ENCODE measurements at regions not wholly inside any gene's neighbourhood (a gene's known extent, or its start where the extent isn't known, plus 50 kb on each side); places are given as distances from the start of the nearest gene placed in this dataset.

GRCh38 chr5:155978850-155979249 lies 348.1 kb upstream of the SGCD start:
- DNase-seq (ENCODE audit: low read depth) = no peak
- TF ChIP-seq CTCF (IDR thresholded peaks at IDR 0.05; ENCODE audit: low read depth, low read length, missing control alignments) = no peak
- no peak overlapping the region for H3K4me3 ChIP-seq (ENCODE audit: low read depth, low read length)
- in situ Hi-C loops (cut with HindIII; ENCODE audit: low sequenced_read_pairs) = no loop called here

GRCh38 chr5:155982354-155982753 lies 344.6 kb upstream of the SGCD start:
- no peak overlapping the region for H3K4me3 ChIP-seq (ENCODE audit: low read depth, low read length)
- in situ Hi-C loops (cut with HindIII; ENCODE audit: low sequenced_read_pairs) = no loop called here
- no peak for TF ChIP-seq CTCF (IDR thresholded peaks at IDR 0.05; ENCODE audit: low read depth, low read length, missing control alignments)
- no peak for DNase-seq (ENCODE audit: low read depth)

- no peak for DNase-seq (ENCODE audit: low read depth)
- in situ Hi-C loops (cut with HindIII; ENCODE audit: low sequenced_read_pairs) = no loop called here
- no peak overlapping the region for H3K4me3 ChIP-seq (ENCODE audit: low read depth, low read length)
- no peak for TF ChIP-seq CTCF (IDR thresholded peaks at IDR 0.05; ENCODE audit: low read depth, low read length, missing control alignments)
These were observed 343.0 kb upstream of the SGCD start for GRCh38 chr5:155983954-155984353.

- TF ChIP-seq CTCF (IDR thresholded peaks at IDR 0.05; ENCODE audit: low read depth, low read length, missing control alignments) = no peak
- H3K4me3 ChIP-seq (ENCODE audit: low read depth, low read length) = no peak overlapping the region
- DNase-seq (ENCODE audit: low read depth) = no peak
- in situ Hi-C loops (cut with HindIII; ENCODE audit: low sequenced_read_pairs) = no loop called here
These were observed 339.6 kb upstream of the SGCD start for GRCh38 chr5:155987265-155987810.

GRCh38 chr5:155989879-155990278 lies 337.1 kb upstream of the SGCD start:
- DNase-seq (ENCODE audit: low read depth) = no peak
- no peak overlapping the region for H3K4me3 ChIP-seq (ENCODE audit: low read depth, low read length)
- TF ChIP-seq CTCF (IDR thresholded peaks at IDR 0.05; ENCODE audit: low read depth, low read length, missing control alignments) = no peak
- in situ Hi-C loops (cut with HindIII; ENCODE audit: low sequenced_read_pairs) = no loop called here

GRCh38 chr5:155996123-155996522 lies 330.8 kb upstream of the SGCD start:
- no peak for TF ChIP-seq CTCF (IDR thresholded peaks at IDR 0.05; ENCODE audit: low read depth, low read length, missing control alignments)
- no peak overlapping the region for H3K4me3 ChIP-seq (ENCODE audit: low read depth, low read length)
- in situ Hi-C loops (cut with HindIII; ENCODE audit: low sequenced_read_pairs) = no loop called here
- no peak for DNase-seq (ENCODE audit: low read depth)

- H3K4me3 ChIP-seq (ENCODE audit: low read depth, low read length) = no peak overlapping the region
- no peak for TF ChIP-seq CTCF (IDR thresholded peaks at IDR 0.05; ENCODE audit: low read depth, low read length, missing control alignments)
- DNase-seq (ENCODE audit: low read depth) = no peak
- in situ Hi-C loops (cut with HindIII; ENCODE audit: low sequenced_read_pairs) = no loop called here
These were observed 328.7 kb upstream of the SGCD start for GRCh38 chr5:155998257-155998656.
